Stimulated activated CD8-positive, alpha-beta memory T cell treated with anti-CD3 and anti-CD28 coated beads, Interleukin-7, amount 100 ng/mL, for 1 hour (primary cell): ENCODE measurements at regions not wholly inside any gene's neighbourhood (a gene's known extent, or its start where the extent isn't known, plus 50 kb on each side); places are given as distances from the start of the nearest gene placed in this dataset.
"Not testable (repeated sequence)": the region's sequence is repeated elsewhere in the genome, so short reads cannot be mapped to it uniquely, and the experiment has no call there.

Source experiments
- DNase-seq, 2 donors: peaks; one replicate each; pipeline ENCODE4 v3.0.0-alpha.2; 2020; ENCODE audit warnings: low read depth in 2 of 2

DNA sequence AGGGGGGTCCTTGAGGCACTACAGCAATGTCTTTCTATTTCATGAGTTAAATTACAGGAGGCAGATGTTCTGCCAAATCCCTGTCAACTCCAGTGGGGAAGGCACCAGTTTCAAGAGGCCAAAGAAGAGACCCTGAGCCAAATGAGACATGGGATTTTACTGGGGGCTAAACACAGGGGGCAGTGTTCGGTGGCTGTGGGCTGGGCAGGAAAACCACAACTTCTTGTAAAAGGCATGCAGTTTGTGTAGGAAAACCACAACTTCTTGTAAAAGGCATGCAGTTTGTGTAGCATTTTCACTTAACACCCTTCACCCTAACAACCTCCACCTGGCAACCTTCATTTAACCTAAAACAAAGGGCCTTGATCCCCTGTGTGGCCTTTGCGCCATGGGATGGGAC lies 61.0 kb downstream of the POLR2M start:
- DNase-seq: no peak

DNA sequence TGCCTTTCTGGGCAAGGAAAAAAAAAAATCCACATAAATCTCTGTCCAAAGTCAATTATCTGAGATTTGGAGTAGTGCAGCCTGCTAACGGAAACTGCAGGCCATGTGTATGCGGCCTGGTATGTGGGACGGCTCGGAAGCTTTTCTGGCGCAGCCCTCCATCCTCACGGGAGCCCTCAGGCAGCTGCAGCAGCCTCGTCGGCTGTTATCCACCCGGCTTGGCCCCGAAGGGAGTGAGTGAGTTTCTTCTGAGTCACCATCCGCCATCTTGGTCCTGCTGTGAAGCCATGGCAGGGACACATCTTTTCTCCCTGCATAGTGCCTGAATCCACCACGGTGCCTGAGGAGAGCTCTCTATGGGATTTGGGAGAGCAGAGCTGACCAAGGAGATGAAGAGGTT lies 62.8 kb downstream of the POLR2M start:
- no peak for DNase-seq

GRCh38 chr15:57770495-57770894 lies 64.0 kb downstream of the POLR2M start:
- no peak for DNase-seq

- DNase-seq: no peak
Measured at GRCh38 chr15:57772223-57772957, 65.9 kb downstream of the POLR2M start.

GRCh38 chr15:57773051-57773450 lies 66.5 kb downstream of the POLR2M start:
- no peak for DNase-seq

DNA sequence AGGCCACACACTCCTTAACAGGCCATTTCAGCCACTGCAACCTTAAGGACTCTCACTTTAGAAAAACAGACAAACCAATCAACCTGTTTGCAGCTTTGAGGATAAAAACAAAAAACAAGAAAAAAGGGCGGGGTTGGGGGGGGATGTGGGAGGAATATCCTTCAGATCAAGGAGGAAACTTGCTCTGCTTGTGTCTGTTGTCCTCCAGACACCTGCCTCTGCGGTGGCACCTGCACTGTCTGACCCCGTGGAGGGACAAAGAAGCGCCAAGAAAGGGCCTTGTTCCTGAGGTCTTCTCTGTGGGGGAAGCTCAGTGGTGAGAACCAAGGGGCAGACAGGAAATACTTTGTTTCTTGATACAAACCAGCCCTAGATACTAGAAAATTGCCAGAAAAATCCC lies 70.5 kb downstream of the POLR2M start:
- no peak for DNase-seq

- no peak for DNase-seq
Measured at GRCh38 chr15:57780471-57780870, 74.0 kb downstream of the POLR2M start.

DNA sequence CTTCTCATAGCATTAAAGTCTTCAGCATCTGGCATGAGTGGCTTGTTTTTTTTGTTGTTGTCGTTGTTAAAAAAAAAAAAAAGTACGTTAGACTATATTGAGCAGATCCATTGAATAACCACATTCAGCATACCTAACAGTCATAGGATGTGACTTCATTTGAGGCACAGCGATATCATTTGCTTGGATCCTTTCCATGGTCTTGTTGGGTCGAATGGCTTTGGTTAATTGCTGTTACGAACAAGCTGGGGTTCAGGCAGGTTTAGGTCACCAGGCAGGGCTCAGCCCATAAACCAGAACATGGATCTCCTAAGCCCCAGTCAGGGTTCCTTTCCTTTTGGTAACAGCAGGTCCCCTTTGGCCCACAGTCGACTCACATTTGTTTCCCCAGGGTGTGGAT lies 76.2 kb downstream of the POLR2M start:
- DNase-seq: no peak

GRCh38 chr15:57784081-57784511 lies 77.6 kb downstream of the POLR2M start:
- no peak for DNase-seq

- DNase-seq: no peak
Measured at GRCh38 chr15:57785039-57785438, 78.5 kb downstream of the POLR2M start.

- no peak for DNase-seq
Measured at GRCh38 chr15:57785959-57786358, 79.4 kb downstream of the POLR2M start.

GRCh38 chr15:57789225-57789624 lies 82.7 kb downstream of the POLR2M start:
- no peak for DNase-seq

- DNase-seq: no peak
Measured at GRCh38 chr15:57792724-57793449, 86.4 kb downstream of the POLR2M start.

GRCh38 chr15:57795261-57795660 lies 88.7 kb downstream of the POLR2M start:
- no peak for DNase-seq

GRCh38 chr15:57796146-57796545 lies 89.6 kb downstream of the POLR2M start:
- DNase-seq: no peak

GRCh38 chr15:57797110-57797509 lies 90.6 kb downstream of the POLR2M start:
- no peak for DNase-seq

- DNase-seq: no peak
Measured at GRCh38 chr15:57797568-57798267, 91.2 kb downstream of the POLR2M start.

DNA sequence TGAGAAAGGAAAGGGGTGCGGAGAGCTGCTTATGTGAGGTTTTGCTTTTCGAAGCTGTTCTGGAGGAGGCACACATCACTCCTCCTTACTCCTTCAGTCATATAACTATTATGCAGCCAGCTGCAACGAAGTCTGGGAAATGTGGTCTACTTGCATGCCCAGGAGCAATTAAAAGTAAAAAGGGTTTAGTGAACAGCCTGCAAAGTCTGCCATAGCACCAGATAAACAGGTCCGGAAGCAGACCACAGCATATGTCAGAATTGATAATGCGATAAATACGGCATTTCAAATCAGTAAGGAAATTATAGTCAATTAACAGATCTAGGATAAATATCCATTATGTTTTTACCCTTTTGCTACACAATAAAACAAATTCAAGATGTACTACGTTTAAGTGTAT lies 99.5 kb downstream of the POLR2M start:
- no peak for DNase-seq

DNA sequence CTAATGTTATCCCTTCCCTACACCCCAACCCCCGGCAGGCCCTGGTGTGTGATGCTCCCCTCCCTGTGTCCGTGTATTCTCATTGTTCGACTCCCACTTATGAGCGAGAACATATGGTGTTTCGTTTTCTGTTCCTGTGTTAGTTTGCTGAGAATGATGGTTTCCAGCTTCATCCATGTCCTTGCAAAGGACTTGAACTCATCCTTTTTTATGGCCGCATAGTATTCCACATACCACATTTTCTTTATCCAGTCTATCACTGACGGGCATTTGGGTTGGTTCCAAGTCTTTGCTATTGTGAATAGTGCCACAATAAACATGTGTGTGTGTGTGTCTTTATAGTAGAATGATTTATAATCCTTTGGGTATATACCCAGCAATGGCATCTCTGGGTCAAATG lies 102.8 kb downstream of the POLR2M start:
- DNase-seq: not testable (repeated sequence)

DNA sequence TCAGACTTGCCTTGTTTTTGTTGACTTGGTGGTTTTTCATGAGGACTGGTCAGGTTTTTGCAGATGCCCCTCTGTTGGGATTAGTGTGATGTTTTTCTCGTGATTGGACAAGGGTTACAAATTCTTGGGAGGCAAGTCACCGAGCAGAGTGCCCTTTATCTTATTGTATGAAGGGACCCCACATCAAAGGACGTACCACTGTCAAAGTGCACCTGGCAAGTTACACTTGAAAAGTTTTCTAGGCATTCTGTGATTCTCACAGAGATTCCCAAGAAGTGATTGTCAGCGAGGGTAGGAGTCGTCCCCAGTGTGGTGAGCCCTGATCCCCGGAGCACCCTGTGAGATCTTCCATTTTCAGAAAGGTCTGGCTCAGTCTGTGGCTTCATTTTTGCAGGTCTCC lies 110.1 kb downstream of the POLR2M start:
- DNase-seq: no peak

DNA sequence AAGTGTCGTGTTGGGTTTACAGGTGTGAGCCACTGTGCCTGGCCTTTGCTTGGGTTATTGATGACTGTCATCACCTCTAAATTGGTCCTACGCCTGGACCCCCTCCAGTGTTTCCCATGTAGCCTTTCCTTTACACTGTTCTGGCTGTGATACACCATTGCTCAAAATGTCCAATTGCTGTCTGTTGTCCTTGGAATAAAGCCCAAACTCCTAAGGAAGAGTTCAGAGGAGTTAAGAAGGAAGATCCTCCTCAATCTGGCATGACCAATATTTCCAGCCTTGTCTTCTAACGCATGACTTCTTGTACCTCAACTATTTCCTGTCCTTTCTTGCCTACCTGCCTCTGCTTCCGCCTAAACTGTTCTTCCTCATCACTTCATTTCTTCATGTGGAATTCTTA lies 113.1 kb downstream of the POLR2M start:
- no peak for DNase-seq

- no peak for DNase-seq
Measured at GRCh38 chr15:57820119-57820518, 113.6 kb downstream of the POLR2M start.

DNA sequence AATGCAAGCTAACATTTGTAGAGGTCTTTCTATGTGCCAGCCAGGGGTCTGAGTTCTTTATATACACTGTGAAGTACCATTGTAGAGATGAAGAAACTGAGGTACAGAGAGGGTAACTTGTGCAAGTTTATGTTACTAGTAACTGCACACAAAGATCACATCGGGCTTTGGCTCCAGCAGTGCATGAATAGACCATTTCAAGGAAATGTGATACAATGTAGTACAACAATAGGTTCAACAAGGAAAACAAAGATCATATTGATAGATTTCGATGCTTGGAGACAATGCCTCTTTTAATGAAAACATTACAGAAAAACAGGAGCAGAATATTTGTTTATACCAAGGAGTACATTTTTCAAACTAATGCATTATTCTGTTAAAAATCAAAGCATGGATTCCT lies 115.3 kb downstream of the POLR2M start:
- DNase-seq: no peak
